HG02678 (cell line): ENCODE measurements at regions not wholly inside any gene's neighbourhood (a gene's known extent, or its start where the extent isn't known, plus 50 kb on each side); places are given as distances from the start of the nearest gene placed in this dataset.
"Not testable (repeated sequence)": the region's sequence is repeated elsewhere in the genome, so short reads cannot be mapped to it uniquely, and the experiment has no call there.

Experiments used
- ATAC-seq: cut with Tn5 transposase; IDR thresholded peaks from one replicate; pipeline ENCODE4 v1.9.1; 2021; ENCODE audit warnings: mild to moderate bottlenecking, moderate library complexity; ENCODE audit not compliant: unreplicated experiment

DNA sequence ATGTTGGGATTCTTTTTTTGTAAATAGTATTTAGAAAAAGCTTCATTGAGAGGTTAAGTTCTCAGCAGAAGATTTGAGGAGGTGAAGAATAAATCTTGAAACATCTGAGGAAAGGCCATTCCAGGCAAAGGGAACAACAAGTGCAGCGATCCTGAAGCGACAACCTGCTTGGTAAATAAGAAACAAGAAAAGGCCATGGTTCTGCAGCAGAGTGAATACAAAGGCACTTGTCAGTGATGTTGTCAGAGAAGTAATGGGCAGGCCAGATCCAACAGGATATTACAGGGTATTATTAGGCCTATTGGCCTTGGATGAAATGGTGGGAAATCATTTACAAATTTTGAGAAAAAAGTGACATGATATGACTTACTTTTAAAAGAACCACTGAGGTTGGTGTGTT is 960.0 kb downstream of the PLA2G4A start:
- ATAC-seq: no peak

DNA sequence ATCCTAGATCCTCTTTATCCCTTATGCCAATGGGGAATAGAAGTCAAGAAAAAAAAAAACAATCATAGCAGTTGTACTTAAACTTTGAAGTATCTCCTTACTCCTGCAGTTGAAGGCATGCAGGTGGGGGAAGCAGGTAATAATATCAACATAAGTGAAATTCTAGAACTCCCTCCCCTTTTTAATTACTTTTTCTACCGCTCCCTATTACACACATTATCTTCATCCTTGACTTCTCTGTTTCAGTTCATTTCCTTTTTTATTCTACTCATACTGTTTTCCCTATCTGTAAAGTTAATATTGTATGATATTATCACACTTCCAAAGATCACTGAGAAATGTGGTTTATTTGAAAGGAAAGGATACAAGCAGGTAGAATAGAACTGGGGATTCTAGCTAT is 962.0 kb downstream of the PLA2G4A start:
- no peak for ATAC-seq

DNA sequence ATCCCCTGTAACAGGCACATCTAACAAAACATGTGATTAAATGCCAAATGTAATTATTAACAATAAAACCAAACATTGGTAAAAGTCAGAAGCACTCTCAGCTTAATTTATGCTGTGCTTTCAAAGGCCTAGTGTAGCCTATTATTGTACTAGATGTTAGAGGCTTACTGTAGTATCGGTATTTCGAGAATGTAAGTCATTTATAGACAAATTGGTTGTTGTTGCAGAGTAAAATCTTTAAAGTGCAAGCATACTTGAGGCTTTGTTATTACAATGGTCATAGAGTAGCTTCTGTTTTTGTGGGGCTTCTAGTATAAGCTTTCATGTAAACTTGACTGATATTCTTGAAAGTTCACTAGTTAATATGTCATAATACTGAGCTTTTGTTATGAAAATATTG is 965.8 kb downstream of the PLA2G4A start:
- ATAC-seq: no peak

DNA sequence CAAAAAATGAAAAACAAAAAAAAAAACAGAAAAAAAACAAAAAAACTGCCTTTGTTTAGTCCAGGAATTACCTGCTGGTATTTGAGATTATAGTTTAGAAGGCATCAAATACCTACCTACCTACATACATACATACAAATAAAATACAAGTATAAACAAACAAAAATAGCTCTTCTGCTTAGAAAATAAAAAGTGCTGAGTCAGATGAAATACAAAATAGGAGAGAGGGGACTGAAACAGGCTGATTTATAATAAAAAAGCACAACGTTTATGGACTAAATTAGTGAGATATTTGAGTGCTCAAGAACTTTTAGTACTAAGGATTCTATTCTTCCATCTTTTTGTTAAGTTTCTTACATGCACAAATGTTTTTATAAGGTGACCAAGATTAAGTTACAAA is 980.8 kb downstream of the PLA2G4A start:
- ATAC-seq: no peak

DNA sequence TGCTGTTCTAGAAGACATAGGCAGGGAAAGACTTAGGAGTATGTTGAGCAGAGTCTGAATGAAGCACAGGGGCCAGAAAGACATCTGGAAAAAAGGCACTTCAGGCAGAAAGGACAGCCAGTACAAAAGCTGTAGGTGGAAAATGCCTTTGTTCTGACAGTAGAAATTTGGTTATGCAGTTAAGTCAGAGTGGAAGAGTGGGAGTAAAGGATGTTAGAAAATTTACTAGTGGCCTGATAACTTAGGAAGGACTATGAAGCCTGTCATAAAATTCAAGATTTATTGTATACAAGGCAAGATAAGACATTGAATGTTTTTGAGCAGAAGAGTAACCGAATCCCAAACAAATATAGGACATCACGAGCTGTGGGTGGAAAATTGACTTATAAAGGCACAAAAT is 987.9 kb downstream of the PLA2G4A start:
- ATAC-seq: no peak

DNA sequence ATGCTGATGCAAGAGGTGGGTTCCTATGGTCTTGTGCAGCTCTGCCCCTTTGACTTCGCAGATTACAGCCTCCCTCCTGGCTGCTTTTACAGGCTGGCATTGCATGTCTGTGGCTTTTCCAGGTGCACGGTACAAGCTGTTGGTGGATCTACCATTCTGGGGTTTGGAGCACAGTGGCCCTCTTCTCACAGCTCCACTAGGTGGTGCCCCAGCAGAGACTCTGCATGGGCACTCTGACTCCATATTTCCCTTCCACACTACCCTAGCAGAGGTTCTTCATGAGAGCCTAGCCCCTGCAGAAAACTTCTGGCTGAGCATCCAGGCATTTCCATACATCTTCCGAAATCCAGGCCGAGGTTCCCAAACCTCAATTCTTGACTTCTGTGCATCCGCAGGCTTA is 989.0 kb downstream of the PLA2G4A start:
- ATAC-seq: no peak

DNA sequence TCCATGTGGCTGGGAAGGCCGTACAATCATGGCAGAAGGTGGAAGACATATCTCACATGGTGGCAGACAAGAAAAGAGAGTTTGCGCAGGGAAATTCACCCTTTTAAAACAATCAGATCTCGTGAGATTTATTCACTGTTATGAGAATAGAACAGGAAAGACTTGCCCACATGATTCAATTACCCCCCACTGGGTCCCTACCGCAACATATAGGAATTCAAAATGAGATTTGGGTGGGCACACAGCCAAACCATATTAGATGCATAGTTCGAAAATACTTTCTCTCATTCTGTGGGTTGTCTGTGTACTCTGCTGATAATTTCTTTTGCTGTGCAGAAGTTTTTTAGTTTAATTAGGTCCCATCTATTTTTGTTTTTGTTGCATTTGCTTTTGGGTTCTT is 990.3 kb downstream of the PLA2G4A start:
- ATAC-seq: no peak

DNA sequence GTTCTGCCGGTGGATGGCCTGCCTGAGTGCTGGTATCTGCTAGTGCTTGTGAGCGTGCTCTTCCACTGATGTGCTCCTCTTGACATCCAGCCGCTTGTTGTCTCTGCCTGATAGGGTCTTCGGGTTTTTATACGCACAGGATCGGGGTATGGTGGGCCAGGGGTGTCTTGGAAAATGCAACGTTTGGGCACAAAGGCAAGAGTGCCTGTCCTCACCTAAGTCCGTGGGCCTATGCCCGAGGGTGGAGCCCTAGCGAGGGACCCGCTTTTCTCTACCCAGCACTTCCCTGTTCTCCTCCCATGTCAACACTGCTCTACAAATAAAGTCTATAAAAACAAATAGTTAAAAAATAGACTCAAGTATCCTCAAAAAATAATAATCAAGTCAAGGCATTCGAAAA is 1007.8 kb downstream of the PLA2G4A start:
- ATAC-seq: no peak

DNA sequence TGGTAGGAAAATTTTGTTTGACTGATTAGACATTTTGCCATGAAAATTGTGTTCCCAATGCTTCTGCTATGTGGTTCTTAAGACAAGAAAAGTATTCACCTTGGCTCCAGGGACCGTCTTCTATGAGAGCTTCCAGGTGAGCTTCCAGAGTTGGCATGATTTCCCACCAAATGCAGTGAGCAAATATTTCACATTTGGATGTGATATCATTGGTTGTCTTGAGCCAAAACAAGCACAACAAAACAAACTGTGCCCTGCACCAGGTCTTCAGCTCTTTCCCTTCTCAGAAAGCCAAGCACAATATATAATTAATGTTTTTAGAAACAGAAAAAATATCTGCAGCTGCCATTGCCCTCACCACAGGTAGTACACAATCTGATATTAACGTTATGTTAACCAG is 1009.0 kb downstream of the PLA2G4A start:
- no peak for ATAC-seq

DNA sequence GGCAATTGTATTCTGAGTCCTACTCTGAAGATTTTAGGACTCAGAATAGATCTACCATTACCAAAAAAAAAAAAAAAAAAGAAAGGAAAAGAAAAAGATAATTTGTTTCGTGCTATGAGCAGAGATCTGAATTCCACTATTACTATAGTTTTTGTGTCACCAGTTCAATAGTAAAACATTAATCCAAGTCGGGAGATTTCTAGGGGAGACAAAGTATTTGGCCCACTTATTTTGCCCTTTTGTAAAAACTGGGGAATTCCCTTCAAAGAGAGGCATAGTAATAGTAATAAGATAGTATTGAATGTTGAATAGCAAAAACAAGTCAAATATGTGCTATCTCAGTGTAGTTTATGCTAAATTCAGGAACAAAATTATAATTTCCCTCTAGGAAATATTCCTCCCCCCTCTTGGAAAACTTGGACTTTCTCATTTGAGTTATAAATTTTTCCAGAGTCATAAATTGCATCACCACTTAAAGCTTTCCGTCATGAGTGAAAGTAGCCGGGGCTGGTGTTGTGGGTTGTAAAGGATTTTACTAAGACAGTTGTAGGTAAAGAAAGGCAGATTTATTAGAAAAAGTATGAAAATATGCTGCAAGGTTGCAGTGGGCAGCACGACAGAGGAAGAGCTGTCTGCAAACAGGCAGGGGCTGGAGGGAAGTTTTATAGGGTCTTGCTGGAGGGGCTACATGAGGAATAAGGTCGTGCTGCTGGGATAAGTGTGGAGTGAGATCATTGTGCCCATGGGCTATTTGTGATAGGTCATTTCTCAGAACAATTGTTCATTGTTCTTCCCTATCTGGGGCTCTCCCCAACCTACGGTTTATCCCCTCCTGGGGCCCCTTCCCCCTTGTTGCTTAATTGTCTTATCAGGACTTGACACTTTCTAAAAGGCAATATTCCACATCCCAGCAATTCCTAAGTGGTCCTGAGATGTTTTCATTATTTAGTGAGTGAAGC is 1009.9 kb downstream of the PLA2G4A start:
- ATAC-seq: no peak

DNA sequence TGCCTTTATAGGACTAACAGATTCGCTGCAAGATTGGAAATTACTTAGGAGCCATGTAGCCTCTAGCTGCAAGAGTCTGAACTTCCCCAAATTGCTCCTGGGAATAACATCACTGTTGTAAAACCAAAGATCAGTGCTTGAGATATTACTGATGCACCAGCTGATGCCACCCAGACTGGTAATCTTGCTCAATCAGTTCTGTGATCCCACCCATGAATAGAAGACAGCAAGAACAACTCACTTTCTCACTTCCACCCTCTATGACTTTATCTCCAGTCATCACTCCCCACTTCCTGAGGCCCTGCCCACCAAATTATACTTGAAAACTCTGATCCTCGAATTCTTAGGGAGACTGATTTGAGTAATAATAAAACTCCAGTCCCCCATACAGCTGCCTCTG is 1011.1 kb downstream of the PLA2G4A start:
- ATAC-seq: no peak

DNA sequence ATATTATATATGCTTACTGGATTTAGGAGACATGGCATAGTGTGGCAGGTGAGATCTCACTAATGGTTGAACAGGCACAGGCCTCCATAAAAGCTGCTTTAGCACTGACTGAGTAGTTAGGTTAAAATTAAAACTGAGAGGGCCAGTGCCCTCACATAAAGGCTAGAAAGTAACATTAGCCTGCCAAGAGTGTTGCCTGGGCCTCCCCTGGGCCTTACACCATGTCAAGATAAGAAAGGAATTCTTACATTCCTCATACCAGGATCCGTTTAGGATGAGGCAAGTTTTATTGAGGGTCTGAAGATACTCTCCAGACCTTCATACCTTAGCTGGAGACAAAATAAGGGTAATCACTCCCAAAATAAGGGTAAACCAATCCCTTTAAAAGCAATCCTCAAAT is 1011.8 kb downstream of the PLA2G4A start:
- no peak for ATAC-seq

DNA sequence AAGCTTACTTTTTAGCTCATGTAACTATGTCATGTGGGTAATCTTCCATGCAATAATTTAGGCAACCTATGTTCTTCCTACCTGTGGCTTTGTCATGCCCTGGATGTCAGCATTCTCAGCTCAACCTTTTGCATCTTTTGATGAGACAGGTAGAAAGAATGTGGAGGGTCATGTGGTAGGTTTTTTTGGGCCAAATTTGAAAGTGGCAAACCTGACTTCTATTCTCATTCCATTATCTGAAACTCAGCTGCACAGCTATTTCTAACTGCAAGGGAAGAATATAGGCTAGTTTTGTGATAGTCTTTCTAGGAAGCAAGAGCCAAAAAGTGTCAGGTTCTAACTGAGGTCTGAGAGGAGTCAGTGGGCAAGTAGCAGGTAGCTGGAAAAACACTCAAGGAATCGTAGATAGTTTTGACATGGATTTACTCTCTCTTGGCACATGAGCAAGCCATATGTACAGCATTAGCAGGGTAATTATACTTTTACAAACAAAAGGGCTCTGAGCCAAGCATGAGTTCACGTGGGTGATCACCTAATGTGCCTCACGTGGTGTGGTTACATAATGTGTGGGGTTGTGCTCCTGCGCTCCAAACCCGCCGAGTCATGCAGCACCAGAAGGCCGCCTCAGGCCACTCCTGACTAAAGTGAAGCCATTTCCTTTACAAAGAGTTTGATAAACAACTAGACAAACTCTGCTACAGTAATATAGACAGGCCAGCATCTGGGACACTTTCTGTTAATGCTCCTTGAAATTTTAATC is 1013.8 kb downstream of the PLA2G4A start:
- ATAC-seq: no peak

DNA sequence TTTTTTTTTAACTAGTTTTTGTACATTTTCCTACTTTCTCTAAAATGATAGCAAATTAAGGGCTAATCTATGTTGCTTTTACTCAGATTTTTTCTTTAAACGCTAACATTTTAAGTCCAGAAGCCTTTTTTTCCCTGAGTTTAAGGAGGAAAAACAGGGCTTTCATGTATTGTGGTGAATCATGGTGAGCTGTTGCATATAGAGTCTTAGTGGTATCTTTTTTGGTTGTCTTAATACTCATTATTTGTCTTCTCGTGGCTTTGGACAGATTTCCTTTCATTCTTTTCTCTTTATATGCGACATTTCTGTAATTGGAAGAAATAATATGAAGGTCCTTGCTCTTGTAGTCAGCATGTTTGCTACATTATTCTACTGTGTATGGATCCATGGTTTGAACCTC is 1015.6 kb downstream of the PLA2G4A start:
- no peak for ATAC-seq

DNA sequence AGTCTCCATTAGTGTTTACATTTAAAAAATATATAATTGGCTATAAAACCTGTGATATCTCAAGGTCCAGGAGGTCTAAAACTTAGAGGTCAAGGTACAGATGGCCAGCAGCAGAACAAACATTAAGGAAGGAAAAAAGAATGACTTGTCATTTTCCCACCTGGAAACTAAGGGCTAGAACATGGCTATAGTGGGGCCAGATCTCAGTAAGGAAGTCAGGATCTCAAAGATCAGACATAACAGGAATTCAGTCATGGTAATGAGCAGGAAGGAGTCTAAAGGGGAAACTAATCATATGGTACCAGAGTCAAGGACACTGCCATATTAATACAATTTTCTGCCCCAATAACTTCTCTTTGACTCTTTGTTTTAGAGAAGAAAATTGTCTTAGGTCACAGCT is 1018.8 kb downstream of the PLA2G4A start:
- no peak for ATAC-seq

DNA sequence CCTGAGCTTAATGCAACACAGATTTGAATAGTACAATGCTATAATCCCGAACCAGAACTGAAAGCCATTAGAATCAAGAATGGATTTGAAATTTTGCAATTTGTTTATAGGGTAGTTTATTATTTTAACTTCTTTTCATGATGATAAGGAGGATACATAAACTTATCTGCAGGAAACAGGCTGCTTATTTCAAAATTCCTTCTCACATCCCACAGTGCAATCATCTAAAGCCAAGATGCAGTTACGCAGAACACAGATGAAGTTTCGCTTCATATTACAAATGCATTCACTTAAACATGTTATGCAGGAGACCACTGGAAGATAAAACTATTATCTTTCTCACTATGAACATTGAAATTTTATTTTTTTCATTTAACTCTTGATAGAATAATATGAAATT is 1019.6 kb downstream of the PLA2G4A start:
- no peak for ATAC-seq

DNA sequence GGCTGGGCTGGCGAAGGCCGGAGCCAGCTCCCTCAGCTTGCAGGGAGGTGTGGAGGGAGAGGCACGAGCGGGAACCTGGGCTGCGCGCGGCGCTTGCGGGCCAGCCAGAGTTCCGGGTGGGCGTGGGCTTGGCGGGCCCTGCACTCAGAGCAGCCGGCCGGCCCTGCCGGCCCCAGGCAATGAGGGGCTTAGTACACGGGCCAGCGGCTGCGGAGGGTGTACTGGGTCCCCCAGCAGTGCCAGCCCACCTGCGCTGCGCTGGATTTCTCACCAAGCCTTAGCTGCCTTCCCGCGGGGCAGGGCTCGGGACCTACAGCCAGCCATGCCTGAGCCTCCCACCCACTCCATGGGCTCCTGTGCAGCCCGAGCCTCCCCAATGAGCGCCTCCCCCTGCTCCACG is 1021.4 kb downstream of the PLA2G4A start:
- ATAC-seq: not testable (repeated sequence)

DNA sequence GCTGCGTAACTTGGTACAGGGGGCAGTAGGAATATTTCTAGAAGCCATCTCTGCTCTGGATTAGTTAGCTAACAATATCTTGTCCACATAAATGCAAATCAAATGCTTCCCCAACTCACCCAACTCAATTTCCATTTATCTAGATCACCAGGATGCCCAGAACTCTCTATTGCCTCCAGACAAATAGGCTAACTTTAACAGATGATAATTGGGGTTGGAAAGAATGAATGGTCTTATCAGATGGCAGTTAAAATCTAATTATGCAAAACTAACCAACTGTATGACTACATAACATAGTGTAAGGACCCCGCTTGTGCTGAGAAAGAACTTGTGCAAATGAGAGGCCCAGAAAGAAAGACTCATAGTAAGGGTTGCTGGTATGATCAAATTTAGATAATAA is 1024.8 kb downstream of the PLA2G4A start:
- no peak for ATAC-seq

DNA sequence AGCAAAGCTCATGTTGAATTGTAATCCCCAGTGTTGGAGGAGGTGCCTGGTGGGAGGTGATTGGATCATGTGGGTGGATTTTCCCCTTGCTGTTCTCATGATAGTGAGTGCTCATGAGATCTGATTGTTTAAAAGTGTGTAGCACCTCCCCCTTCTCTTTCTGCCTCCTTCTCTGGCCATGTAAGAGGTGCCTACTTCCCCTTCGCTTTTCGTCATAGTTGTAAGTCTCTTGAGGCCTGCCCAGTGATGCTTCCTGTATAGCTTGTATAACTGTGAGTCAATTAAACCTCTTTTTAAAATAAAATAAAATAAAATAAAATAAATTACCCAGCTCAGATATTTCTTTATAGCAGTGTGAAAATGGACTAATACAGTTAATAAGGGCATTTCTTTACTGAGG is 1025.7 kb downstream of the PLA2G4A start:
- ATAC-seq: no peak

DNA sequence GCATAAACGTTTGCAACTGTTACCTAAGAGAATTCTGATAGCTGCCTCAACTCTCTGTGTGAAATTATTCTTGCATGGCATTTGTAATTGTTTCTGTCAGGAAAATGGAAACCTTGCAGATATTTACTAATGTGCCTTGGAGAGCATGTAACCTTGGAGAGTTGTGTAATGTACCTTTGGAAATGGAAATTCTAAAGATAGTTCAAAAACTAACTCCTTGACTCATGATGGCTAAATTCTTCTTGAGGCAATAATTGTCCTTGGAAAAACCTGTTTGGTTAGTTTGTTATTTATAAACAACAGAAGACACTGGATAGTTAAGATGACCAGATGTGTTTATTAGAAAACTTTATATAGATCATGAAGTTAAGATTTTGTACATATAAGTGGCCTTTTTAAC is 1033.8 kb downstream of the PLA2G4A start:
- no peak for ATAC-seq

DNA sequence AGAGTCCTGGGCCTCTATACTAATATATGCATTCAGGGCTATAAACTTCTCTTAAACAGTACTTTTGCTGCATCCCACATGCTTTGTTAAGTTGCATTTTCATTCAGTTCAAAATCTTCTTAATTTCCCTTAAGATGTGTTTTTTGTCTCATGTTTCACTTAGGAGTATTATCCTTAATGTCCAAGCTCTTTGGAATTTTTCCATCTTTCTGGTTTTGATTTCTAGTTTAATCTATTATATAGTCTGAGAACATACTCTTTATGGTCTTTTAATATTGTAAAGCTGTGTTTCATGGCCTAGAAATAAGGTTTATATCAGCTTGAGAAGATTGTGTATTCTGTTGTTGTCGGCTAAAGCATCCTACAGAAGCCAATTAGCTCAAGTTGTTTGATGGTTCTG is 1041.8 kb downstream of the PLA2G4A start:
- no peak for ATAC-seq

DNA sequence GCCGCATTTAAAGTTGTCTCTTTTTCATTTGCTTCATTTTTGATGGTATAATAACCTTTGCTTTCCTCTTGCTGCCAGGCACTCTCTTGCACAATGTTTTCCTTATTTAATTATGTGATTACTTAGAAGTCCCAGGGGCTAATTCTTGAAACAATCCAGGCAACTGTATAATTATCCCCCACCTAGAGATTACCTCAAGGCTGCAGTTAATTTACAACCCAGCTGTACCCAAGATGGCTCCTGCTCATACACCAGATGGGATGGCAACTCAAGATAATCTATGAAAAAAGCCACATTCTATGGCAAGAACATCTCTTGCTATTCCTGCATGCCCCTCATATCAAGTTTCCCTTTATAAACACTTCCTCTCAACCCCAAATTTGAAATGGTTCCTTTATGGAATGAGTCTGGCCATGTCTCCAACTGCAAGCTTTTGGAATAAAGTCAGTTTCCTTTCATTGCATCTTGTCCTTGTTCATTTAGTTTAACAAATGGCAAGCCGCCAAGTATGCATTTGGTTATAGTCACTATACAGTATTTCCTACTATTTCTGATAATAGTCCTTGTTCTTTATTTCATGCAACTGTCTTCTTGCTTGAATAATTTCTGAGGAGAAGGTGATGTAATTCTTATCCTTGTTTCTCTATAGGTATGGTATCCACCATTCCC is 1042.6 kb downstream of the PLA2G4A start:
- ATAC-seq: no peak
